ENCODE measurements at regions not wholly inside any gene's neighbourhood (a gene's known extent, or its start where the extent isn't known, plus 50 kb on each side); places are given as distances from the start of the nearest gene placed in this dataset.

DNA sequence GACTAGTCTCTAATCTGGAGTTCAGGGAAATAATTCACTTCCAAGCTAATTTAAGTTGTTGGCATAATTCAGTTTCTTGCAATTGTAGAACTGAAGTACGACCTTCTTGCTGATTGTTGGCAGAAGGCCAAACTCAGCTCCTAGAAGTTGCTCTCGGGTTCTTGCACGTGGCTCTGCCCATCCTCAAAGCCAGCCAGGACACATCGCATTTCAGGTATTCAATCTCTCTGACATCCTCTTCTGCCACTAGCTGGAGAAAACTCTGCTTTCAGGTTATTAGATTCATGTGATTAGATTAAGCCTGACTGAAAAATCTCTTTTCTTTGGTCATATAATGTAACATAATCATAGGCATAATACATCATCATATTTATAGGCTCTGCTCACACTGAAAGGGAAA lies 362.0 kb downstream of the ZPLD1 start:
- TF ChIP-seq, protein P1, sequence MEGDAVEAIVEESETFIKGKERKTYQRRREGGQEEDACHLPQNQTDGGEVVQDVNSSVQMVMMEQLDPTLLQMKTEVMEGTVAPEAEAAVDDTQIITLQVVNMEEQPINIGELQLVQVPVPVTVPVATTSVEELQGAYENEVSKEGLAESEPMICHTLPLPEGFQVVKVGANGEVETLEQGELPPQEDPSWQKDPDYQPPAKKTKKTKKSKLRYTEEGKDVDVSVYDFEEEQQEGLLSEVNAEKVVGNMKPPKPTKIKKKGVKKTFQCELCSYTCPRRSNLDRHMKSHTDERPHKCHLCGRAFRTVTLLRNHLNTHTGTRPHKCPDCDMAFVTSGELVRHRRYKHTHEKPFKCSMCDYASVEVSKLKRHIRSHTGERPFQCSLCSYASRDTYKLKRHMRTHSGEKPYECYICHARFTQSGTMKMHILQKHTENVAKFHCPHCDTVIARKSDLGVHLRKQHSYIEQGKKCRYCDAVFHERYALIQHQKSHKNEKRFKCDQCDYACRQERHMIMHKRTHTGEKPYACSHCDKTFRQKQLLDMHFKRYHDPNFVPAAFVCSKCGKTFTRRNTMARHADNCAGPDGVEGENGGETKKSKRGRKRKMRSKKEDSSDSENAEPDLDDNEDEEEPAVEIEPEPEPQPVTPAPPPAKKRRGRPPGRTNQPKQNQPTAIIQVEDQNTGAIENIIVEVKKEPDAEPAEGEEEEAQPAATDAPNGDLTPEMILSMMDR (IDR thresholded peaks at IDR 0.05 in 2 of 3, conservative IDR thresholded peaks at IDR 0.05 in 1 of 3; ENCODE audit: control insufficient read depth in 2 of 3, extremely low read depth in 1 of 3, insufficient read depth in 1 of 3, low read depth in 3 of 3, low read length in 3 of 3) = no peak
- TF ChIP-seq ZZZ3 (IDR thresholded peaks at IDR 0.05; ENCODE audit: control insufficient read depth, insufficient read length, low read depth) = no peak
- no peak for TF ChIP-seq FOS (IDR thresholded peaks at IDR 0.05; ENCODE audit: borderline replicate concordance, extremely low read depth, insufficient read length)
- TF ChIP-seq, protein P2, sequence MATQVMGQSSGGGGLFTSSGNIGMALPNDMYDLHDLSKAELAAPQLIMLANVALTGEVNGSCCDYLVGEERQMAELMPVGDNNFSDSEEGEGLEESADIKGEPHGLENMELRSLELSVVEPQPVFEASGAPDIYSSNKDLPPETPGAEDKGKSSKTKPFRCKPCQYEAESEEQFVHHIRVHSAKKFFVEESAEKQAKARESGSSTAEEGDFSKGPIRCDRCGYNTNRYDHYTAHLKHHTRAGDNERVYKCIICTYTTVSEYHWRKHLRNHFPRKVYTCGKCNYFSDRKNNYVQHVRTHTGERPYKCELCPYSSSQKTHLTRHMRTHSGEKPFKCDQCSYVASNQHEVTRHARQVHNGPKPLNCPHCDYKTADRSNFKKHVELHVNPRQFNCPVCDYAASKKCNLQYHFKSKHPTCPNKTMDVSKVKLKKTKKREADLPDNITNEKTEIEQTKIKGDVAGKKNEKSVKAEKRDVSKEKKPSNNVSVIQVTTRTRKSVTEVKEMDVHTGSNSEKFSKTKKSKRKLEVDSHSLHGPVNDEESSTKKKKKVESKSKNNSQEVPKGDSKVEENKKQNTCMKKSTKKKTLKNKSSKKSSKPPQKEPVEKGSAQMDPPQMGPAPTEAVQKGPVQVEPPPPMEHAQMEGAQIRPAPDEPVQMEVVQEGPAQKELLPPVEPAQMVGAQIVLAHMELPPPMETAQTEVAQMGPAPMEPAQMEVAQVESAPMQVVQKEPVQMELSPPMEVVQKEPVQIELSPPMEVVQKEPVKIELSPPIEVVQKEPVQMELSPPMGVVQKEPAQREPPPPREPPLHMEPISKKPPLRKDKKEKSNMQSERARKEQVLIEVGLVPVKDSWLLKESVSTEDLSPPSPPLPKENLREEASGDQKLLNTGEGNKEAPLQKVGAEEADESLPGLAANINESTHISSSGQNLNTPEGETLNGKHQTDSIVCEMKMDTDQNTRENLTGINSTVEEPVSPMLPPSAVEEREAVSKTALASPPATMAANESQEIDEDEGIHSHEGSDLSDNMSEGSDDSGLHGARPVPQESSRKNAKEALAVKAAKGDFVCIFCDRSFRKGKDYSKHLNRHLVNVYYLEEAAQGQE (IDR thresholded peaks at IDR 0.05; ENCODE audit: low read depth, low read length) = no peak
- TF ChIP-seq NBN (IDR thresholded peaks at IDR 0.05) = no peak
- TF ChIP-seq, protein P3, sequence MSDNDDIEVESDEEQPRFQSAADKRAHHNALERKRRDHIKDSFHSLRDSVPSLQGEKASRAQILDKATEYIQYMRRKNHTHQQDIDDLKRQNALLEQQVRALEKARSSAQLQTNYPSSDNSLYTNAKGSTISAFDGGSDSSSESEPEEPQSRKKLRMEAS (IDR thresholded peaks at IDR 0.05; ENCODE audit: low read depth, low read length) = no peak
- TF ChIP-seq TCF3 (IDR thresholded peaks at IDR 0.05; ENCODE audit: borderline replicate concordance, insufficient read depth, low read depth, low read length) = no peak
